GM12891 (cell line): ENCODE measurements at regions not wholly inside any gene's neighbourhood (a gene's known extent, or its start where the extent isn't known, plus 50 kb on each side); places are given as distances from the start of the nearest gene placed in this dataset.

Experiments
- POLR2A ChIP-seq: IDR thresholded peaks from 2 replicates; pipeline ENCODE4 v1.6.1; 2011; ENCODE audit warnings: low read depth, low read length, control low read depth
- POU2F2 ChIP-seq: IDR thresholded peaks from 2 replicates; pipeline ENCODE4 v1.6.1; 2011; ENCODE audit warnings: low read depth, mild to moderate bottlenecking, control low read depth, low read length, moderate library complexity

- TF ChIP-seq POU2F2 = no peak
- no peak; the same call in 1 of the 2 replicates for TF ChIP-seq POLR2A
Observed at GRCh38 chr9:115209601-115210306, 91.8 kb upstream of the TNC start.
